ENCODE measurements at regions not wholly inside any gene's neighbourhood (a gene's known extent, or its start where the extent isn't known, plus 50 kb on each side); places are given as distances from the start of the nearest gene placed in this dataset.

GRCh38 chr15:38197553-38197952, 55.1 kb upstream of the SPRED1 start:
- TF ChIP-seq PAX5 (IDR thresholded peaks at IDR 0.05; ENCODE audit: insufficient read depth, low read length, severe bottlenecking) (no peak), TAF1 (IDR thresholded peaks at IDR 0.05; ENCODE audit: low read depth, low read length) (no peak), POU2F2 (IDR thresholded peaks at IDR 0.05; ENCODE audit: low read depth, low read length) (no peak), SPI1 (IDR thresholded peaks at IDR 0.05; ENCODE audit: low read depth, low read length) (no peak), POLR2AphosphoS5 (IDR thresholded peaks at IDR 0.05; ENCODE audit: low read depth, low read length) (no peak), POLR2A (IDR thresholded peaks at IDR 0.05; ENCODE audit: low read depth, low read length) (no peak)
- no peak for DNase-seq (ENCODE audit: insufficient read length, low spot score)
- FAIRE-seq, result no peak

- FAIRE-seq, result no peak
- no peak for TF ChIP-seq SPI1 (IDR thresholded peaks at IDR 0.05; ENCODE audit: low read depth, low read length)
- no peak for TF ChIP-seq POLR2A (IDR thresholded peaks at IDR 0.05; ENCODE audit: low read depth, low read length)
- TF ChIP-seq PAX5 (IDR thresholded peaks at IDR 0.05; ENCODE audit: insufficient read depth, low read length, severe bottlenecking), result no peak
- TF ChIP-seq POLR2AphosphoS5 (IDR thresholded peaks at IDR 0.05; ENCODE audit: low read depth, low read length), result no peak
- TF ChIP-seq TAF1 (IDR thresholded peaks at IDR 0.05; ENCODE audit: low read depth, low read length), result no peak
- no peak for TF ChIP-seq POU2F2 (IDR thresholded peaks at IDR 0.05; ENCODE audit: low read depth, low read length)
- no peak for DNase-seq (ENCODE audit: insufficient read length, low spot score)
Measured at GRCh38 chr15:38201714-38202113, 50.9 kb upstream of the SPRED1 start.

- no peak for TF ChIP-seq POLR2A (IDR thresholded peaks at IDR 0.05; ENCODE audit: low read depth, low read length)
- TF ChIP-seq POU2F2 (IDR thresholded peaks at IDR 0.05; ENCODE audit: low read depth, low read length), result no peak
- no peak for TF ChIP-seq PAX5 (IDR thresholded peaks at IDR 0.05; ENCODE audit: insufficient read depth, low read length, severe bottlenecking)
- no peak for TF ChIP-seq TAF1 (IDR thresholded peaks at IDR 0.05; ENCODE audit: low read depth, low read length)
- no peak for TF ChIP-seq POLR2AphosphoS5 (IDR thresholded peaks at IDR 0.05; ENCODE audit: low read depth, low read length)
- TF ChIP-seq SPI1 (IDR thresholded peaks at IDR 0.05; ENCODE audit: low read depth, low read length), result no peak
- FAIRE-seq (no peak), DNase-seq (ENCODE audit: insufficient read length, low spot score) (no peak)
Measured at GRCh38 chr15:38202361-38202760, 50.3 kb upstream of the SPRED1 start.

All from GM12891 (cell line).